ENCODE measurements at regions not wholly inside any gene's neighbourhood (a gene's known extent, or its start where the extent isn't known, plus 50 kb on each side); places are given as distances from the start of the nearest gene placed in this dataset.
"Not testable (repeated sequence)": the region's sequence is repeated elsewhere in the genome, so short reads cannot be mapped to it uniquely, and the experiment has no call there.

GRCh38 chr13:90853666-90854065, 493.8 kb upstream of the MIR17HG start:
- TF ChIP-seq JUND (IDR thresholded peaks at IDR 0.05); POLR2A (IDR thresholded peaks at IDR 0.05; ENCODE audit: borderline replicate concordance, extremely low read depth, insufficient read depth, insufficient read length); CTCF (IDR thresholded peaks at IDR 0.05 in 2 of 3, conservative IDR thresholded peaks at IDR 0.05 in 1 of 3; ENCODE audit: borderline replicate concordance in 1 of 3, insufficient read depth in 1 of 3, low read depth in 2 of 3, low read length in 2 of 3); ZFX (IDR thresholded peaks at IDR 0.05); RAD21 (IDR thresholded peaks at IDR 0.05; ENCODE audit: low read depth); EZH2phosphoT487 (IDR thresholded peaks at IDR 0.05; ENCODE audit: borderline replicate concordance); ELF1 (IDR thresholded peaks at IDR 0.05; ENCODE audit: borderline replicate concordance, low read depth): not testable (repeated sequence)

Data from HCT116 (cell line).